ENCODE measurements at regions not wholly inside any gene's neighbourhood (a gene's known extent, or its start where the extent isn't known, plus 50 kb on each side); places are given as distances from the start of the nearest gene placed in this dataset.
"Not testable (repeated sequence)": the region's sequence is repeated elsewhere in the genome, so short reads cannot be mapped to it uniquely, and the experiment has no call there.

- no peak for DNase-seq
Measured at GRCh38 chr18:76307293-76307690, 187.8 kb downstream of the ZNF516 start.

- no peak for DNase-seq
Measured at GRCh38 chr18:76306685-76307292, 188.3 kb downstream of the ZNF516 start.

- DNase-seq: no peak
Measured at GRCh38 chr18:76285866-76286265, 209.2 kb downstream of the ZNF516 start.

- DNase-seq: no peak
Measured at GRCh38 chr18:76281565-76281964, 213.5 kb downstream of the ZNF516 start.

- no peak for DNase-seq
Measured at GRCh38 chr18:76277801-76278200, 217.2 kb downstream of the ZNF516 start.

- DNase-seq: no peak
Measured at GRCh38 chr18:76275727-76276313, 219.2 kb downstream of the ZNF516 start.

GRCh38 chr18:76274468-76275289, 220.4 kb downstream of the ZNF516 start:
- DNase-seq: no peak

- no peak for DNase-seq
Measured at GRCh38 chr18:76273956-76274355, 221.1 kb downstream of the ZNF516 start.

- no peak for DNase-seq
Measured at GRCh38 chr18:76273036-76273545, 222.0 kb downstream of the ZNF516 start.

- DNase-seq: not testable (repeated sequence)
Measured at GRCh38 chr18:76267423-76267822, 227.6 kb downstream of the ZNF516 start.

- DNase-seq: no peak
Measured at GRCh38 chr18:76266236-76266991, 228.6 kb downstream of the ZNF516 start.

GRCh38 chr18:76265497-76266235, 229.4 kb downstream of the ZNF516 start:
- no peak for DNase-seq

GRCh38 chr18:76264876-76265250, 230.2 kb downstream of the ZNF516 start:
- no peak for DNase-seq

GRCh38 chr18:76264198-76264875, 230.7 kb downstream of the ZNF516 start:
- no peak for DNase-seq

- no peak for DNase-seq
Measured at GRCh38 chr18:76263046-76264005, 231.7 kb downstream of the ZNF516 start.

GRCh38 chr18:76260941-76261472, 234.0 kb downstream of the ZNF516 start:
- DNase-seq: no peak

GRCh38 chr18:76259711-76260110, 235.3 kb downstream of the ZNF516 start:
- no peak for DNase-seq

GRCh38 chr18:76259096-76259495, 235.9 kb downstream of the ZNF516 start:
- no peak for DNase-seq

- no peak for DNase-seq
Measured at GRCh38 chr18:76258209-76258608, 236.8 kb downstream of the ZNF516 start.

GRCh38 chr18:76255070-76255683, 239.9 kb downstream of the ZNF516 start:
- no peak for DNase-seq

Data from activated gamma-delta T cell (primary cell).